Neuronal stem cell (in vitro differentiated cells): ENCODE measurements at regions not wholly inside any gene's neighbourhood (a gene's known extent, or its start where the extent isn't known, plus 50 kb on each side); places are given as distances from the start of the nearest gene placed in this dataset.

Experiments used
- DNase-seq: peaks from one replicate; pipeline ENCODE4 v3.0.0-alpha.2; 2013; ENCODE audit warnings: low spot score
- H2AFZ ChIP-seq: one replicate; pipeline ENCODE4 v1.6.1; 2013; ENCODE audit warnings: mild to moderate bottlenecking, low read length, inconsistent platforms
- H2AK5ac ChIP-seq: 2 replicates; pipeline ENCODE4 v1.6.1; 2013; ENCODE audit warnings: low read depth, mild to moderate bottlenecking, inconsistent platforms, low read length, moderate library complexity, mixed read lengths
- H2BK120ac ChIP-seq: 2 replicates; pipeline ENCODE4 v1.6.1; 2013; ENCODE audit warnings: low read depth, mild to moderate bottlenecking, inconsistent platforms, low read length, moderate library complexity, mixed read lengths
- H2BK12ac ChIP-seq: one replicate; pipeline ENCODE4 v1.6.1; 2013; ENCODE audit warnings: low read length, inconsistent platforms
- H2BK15ac ChIP-seq: 2 replicates; pipeline ENCODE4 v1.6.1; 2013; ENCODE audit warnings: mild to moderate bottlenecking, low read length, inconsistent platforms, mixed read lengths
- H2BK5ac ChIP-seq: one replicate; pipeline ENCODE4 v1.6.1; 2013; ENCODE audit warnings: inconsistent platforms, mild to moderate bottlenecking, low read length, moderate library complexity
- H3K14ac ChIP-seq: one replicate; pipeline ENCODE4 v1.6.1; 2013; ENCODE audit warnings: low read length, inconsistent platforms
- H3K18ac ChIP-seq: 2 replicates; pipeline ENCODE4 v1.6.1; 2013; ENCODE audit warnings: low read length, inconsistent platforms
- H3K23ac ChIP-seq: 2 replicates; pipeline ENCODE4 v1.6.1; 2013; ENCODE audit warnings: low read depth, mild to moderate bottlenecking, mixed read lengths, low read length, inconsistent platforms; ENCODE audit not compliant: poor library complexity
- H3K27ac ChIP-seq: replicated peaks from 3 replicates; pipeline ENCODE4 v1.5.1; 2013; ENCODE audit warnings: low read length, inconsistent platforms
- H3K27me3 ChIP-seq, 3 experiments: 2 replicates each; pipeline ENCODE4 v1.6.1; 2013; ENCODE audit warnings: low read length in 3 of 3, mild to moderate bottlenecking in 2 of 3, inconsistent platforms in 1 of 3, low read depth in 1 of 3, mixed read lengths in 1 of 3, moderate library complexity in 1 of 3; ENCODE audit not compliant: control insufficient read depth in 3 of 3, insufficient read depth in 3 of 3
- H3K36me3 ChIP-seq, 2 donors: replicated peaks in 1 of 2; 2 replicates each; pipeline ENCODE4 v1.6.1; 2013; ENCODE audit warnings: low read length in 2 of 2; ENCODE audit not compliant: control insufficient read depth in 2 of 2, insufficient read depth in 2 of 2
- H3K4ac ChIP-seq: 2 replicates; pipeline ENCODE4 v1.6.1; 2013; ENCODE audit warnings: inconsistent platforms, mild to moderate bottlenecking, low read length, moderate library complexity
- H3K4me1 ChIP-seq, 2 donors: 1 replicate in 1 of 2; 2 replicates in 1 of 2; pipeline ENCODE4 v1.6.1; 2013; ENCODE audit warnings: low read length in 2 of 2, low read depth in 1 of 2; ENCODE audit not compliant: control insufficient read depth in 2 of 2, insufficient read depth in 1 of 2
- H3K4me2 ChIP-seq: one replicate; pipeline ENCODE4 v1.6.1; 2013; ENCODE audit warnings: mild to moderate bottlenecking, low read length, inconsistent platforms; ENCODE audit not compliant: insufficient read depth, poor library complexity, severe bottlenecking
- H3K4me3 ChIP-seq, 2 donors: 2 replicates each; pipeline ENCODE4 v1.5.1; 2013; ENCODE audit warnings: low read length in 2 of 2, mild to moderate bottlenecking in 2 of 2, inconsistent platforms in 1 of 2, moderate library complexity in 1 of 2
- H3K79me1 ChIP-seq: one replicate; pipeline ENCODE4 v1.6.1; 2013; ENCODE audit warnings: low read depth, mild to moderate bottlenecking, inconsistent platforms, low read length, moderate library complexity
- H3K9ac ChIP-seq: one replicate; pipeline ENCODE4 v1.6.1; 2013; ENCODE audit warnings: mild to moderate bottlenecking, low read depth, low read length, inconsistent platforms; ENCODE audit not compliant: poor library complexity
- H3K9me3 ChIP-seq, 2 donors: replicated peaks in 1 of 2; 2 replicates each; pipeline versions ENCODE3 to v1.6.1; 2013; ENCODE audit warnings: low read length in 2 of 2, mild to moderate bottlenecking in 2 of 2, inconsistent platforms in 1 of 2, low read depth in 1 of 2, mixed read lengths in 1 of 2, moderate library complexity in 1 of 2; ENCODE audit not compliant: control insufficient read depth in 2 of 2, insufficient read depth in 1 of 2
- H4K8ac ChIP-seq: one replicate; pipeline ENCODE4 v1.6.1; 2013; ENCODE audit warnings: low read depth, mild to moderate bottlenecking, inconsistent platforms, low read length, moderate library complexity
- H4K91ac ChIP-seq: one replicate; pipeline ENCODE4 v1.6.1; 2013; ENCODE audit warnings: low read length, low read depth, mild to moderate bottlenecking, inconsistent platforms; ENCODE audit not compliant: poor library complexity
- WGBS, 2 donors: extraction: QIAGEN DNeasy Blood & Tissue Kit; methylation state at CpG; one replicate each; pipeline ENCODE4 v1.1.7; 2013; ENCODE audit warnings: missing lambda C conversion rate in 2 of 2, mixed read lengths in 1 of 2; ENCODE audit not compliant: insufficient read length in 2 of 2, insufficient replicate concordance in 1 of 2; ENCODE audit errors: extremely low coverage in 2 of 2; 5-methylcytosine and 5-hydroxymethylcytosine counted together

- no CpG with 5 or more reads among the region's 4 CpGs for WGBS, 2 donors
- Histone ChIP-seq H2AK5ac (no peak overlapping the region), H3K4ac (no peak overlapping the region), H3K9ac (no peak overlapping the region), H3K23ac (no peak overlapping the region), H4K8ac (no peak overlapping the region), H3K4me3 (no peak overlapping the region), H3K14ac (no peak overlapping the region), H4K91ac (no peak overlapping the region), H3K9me3 (no peaks in the 10 kb centered on the region), H3K4me1 (no peaks in the 10 kb centered on the region), H3K36me3 (no peaks in the 10 kb centered on the region), H3K4me2 (no peak overlapping the region), H2BK120ac (no peak overlapping the region), H3K27ac (no peak overlapping the region), H3K79me1 (no peaks in the 10 kb centered on the region), H2AFZ (no peak overlapping the region), H2BK12ac (no peak overlapping the region), H2BK5ac (no peak overlapping the region), H3K27me3 (no peaks in the 10 kb centered on the region), H2BK15ac (no peak overlapping the region), H3K18ac (no peak overlapping the region)
- DNase-seq, result no peak
These were observed 236.9 kb upstream of the USP9Y start for GRCh38 chrY:12464155-12464554.

GRCh38 chrY:12465706-12466105, 235.3 kb upstream of the USP9Y start:
- Histone ChIP-seq H3K4me2 (no peak overlapping the region), H3K4me1 (no peaks in the 10 kb centered on the region), H3K9ac (no peak overlapping the region), H3K36me3 (no peaks in the 10 kb centered on the region), H2AFZ (no peak overlapping the region), H3K27me3 (no peaks in the 10 kb centered on the region), H3K27ac (no peak overlapping the region), H4K8ac (no peak overlapping the region), H3K4ac (no peak overlapping the region), H2AK5ac (no peak overlapping the region), H2BK15ac (no peak overlapping the region), H2BK5ac (no peak overlapping the region), H4K91ac (no peak overlapping the region), H3K79me1 (no peaks in the 10 kb centered on the region), H3K23ac (no peak overlapping the region), H2BK12ac (no peak overlapping the region), H3K14ac (no peak overlapping the region), H3K9me3 (no peaks in the 10 kb centered on the region), H2BK120ac (no peak overlapping the region), H3K4me3 (no peak overlapping the region), H3K18ac (no peak overlapping the region)
- DNase-seq, result no peak
- WGBS, 2 donors, result no CpG with 5 or more reads among the region's 3 CpGs

- no peak overlapping the region for H2BK15ac ChIP-seq
- WGBS, 2 donors, result no CpG with 5 or more reads among the region's 1 CpG
- no peak overlapping the region for H3K4me2 ChIP-seq
- H3K4me1 ChIP-seq, result no peaks in the 10 kb centered on the region
- DNase-seq, result no peak
- no peak overlapping the region for H2BK5ac ChIP-seq
- no peak overlapping the region for H3K4me3 ChIP-seq
- no peak overlapping the region for H4K91ac ChIP-seq
- H3K27ac ChIP-seq, result no peak overlapping the region
- no peak overlapping the region for H4K8ac ChIP-seq
- H3K9me3 ChIP-seq, result no peaks in the 10 kb centered on the region
- no peak overlapping the region for H3K14ac ChIP-seq
- H3K4ac ChIP-seq, result no peak overlapping the region
- no peak overlapping the region for H3K23ac ChIP-seq
- H3K36me3 ChIP-seq, result no peaks in the 10 kb centered on the region
- no peak overlapping the region for H2AFZ ChIP-seq
- H2BK120ac ChIP-seq, result no peak overlapping the region
- H2BK12ac ChIP-seq, result no peak overlapping the region
- no peak overlapping the region for H2AK5ac ChIP-seq
- no peaks in the 10 kb centered on the region for H3K27me3 ChIP-seq
- no peak overlapping the region for H3K18ac ChIP-seq
- H3K9ac ChIP-seq, result no peak overlapping the region
- no peaks in the 10 kb centered on the region for H3K79me1 ChIP-seq
These were observed 231.9 kb upstream of the USP9Y start for GRCh38 chrY:12469081-12469480.

- no peak for DNase-seq
- H4K91ac ChIP-seq, result no peak overlapping the region
- H3K14ac ChIP-seq, result no peak overlapping the region
- no peak overlapping the region for H2AFZ ChIP-seq
- H3K4me1 ChIP-seq, result no peaks in the 10 kb centered on the region
- H2BK15ac ChIP-seq, result no peak overlapping the region
- no peak overlapping the region for H3K4ac ChIP-seq
- H3K9me3 ChIP-seq, result no peaks in the 10 kb centered on the region
- H3K27me3 ChIP-seq, result no peaks in the 10 kb centered on the region
- no peaks in the 10 kb centered on the region for H3K79me1 ChIP-seq
- H2BK120ac ChIP-seq, result no peak overlapping the region
- H2BK12ac ChIP-seq, result no peak overlapping the region
- no peak overlapping the region for H3K18ac ChIP-seq
- H4K8ac ChIP-seq, result no peak overlapping the region
- H3K36me3 ChIP-seq, result no peaks in the 10 kb centered on the region
- no peak overlapping the region for H2AK5ac ChIP-seq
- H3K23ac ChIP-seq, result no peak overlapping the region
- no peak overlapping the region for H3K4me3 ChIP-seq
- H3K4me2 ChIP-seq, result no peak overlapping the region
- no peak overlapping the region for H3K27ac ChIP-seq
- H3K9ac ChIP-seq, result no peak overlapping the region
- H2BK5ac ChIP-seq, result no peak overlapping the region
These were observed 226.6 kb upstream of the USP9Y start for GRCh38 chrY:12474472-12474871.
